Femur (tissue), 1 donor: ENCODE measurements at regions not wholly inside any gene's neighbourhood (a gene's known extent, or its start where the extent isn't known, plus 50 kb on each side); places are given as distances from the start of the nearest gene placed in this dataset.
"Not testable (repeated sequence)": the region's sequence is repeated elsewhere in the genome, so short reads cannot be mapped to it uniquely, and the experiment has no call there.

Source experiments
- DNase-seq: peaks from one replicate; pipeline ENCODE4 v3.0.0-alpha.2; 2017

GRCh38 chr4:79850626-79851025, 222.4 kb downstream of the ANTXR2 start:
- no peak for DNase-seq

GRCh38 chr4:79848329-79848728, 224.7 kb downstream of the ANTXR2 start:
- DNase-seq = no peak

- no peak for DNase-seq
Observed at GRCh38 chr4:79847411-79847810, 225.6 kb downstream of the ANTXR2 start.

- no peak for DNase-seq
Observed at GRCh38 chr4:79842162-79842561, 230.9 kb downstream of the ANTXR2 start.

GRCh38 chr4:79833857-79834256, 239.2 kb downstream of the ANTXR2 start:
- no peak for DNase-seq

GRCh38 chr4:79831701-79832514, 241.1 kb downstream of the ANTXR2 start:
- DNase-seq = no peak

GRCh38 chr4:79831119-79831528, 241.9 kb downstream of the ANTXR2 start:
- DNase-seq = no peak

GRCh38 chr4:79827283-79827682, 245.7 kb downstream of the ANTXR2 start:
- DNase-seq = no peak

- DNase-seq = peak; percentile 27
Observed at GRCh38 chr4:79823148-79823763, 249.8 kb downstream of the ANTXR2 start.

- DNase-seq = no peak
Observed at GRCh38 chr4:79820427-79820826, 252.6 kb downstream of the ANTXR2 start.

GRCh38 chr4:79807933-79808332, 265.1 kb downstream of the ANTXR2 start:
- DNase-seq = not testable (repeated sequence)

- DNase-seq = no peak
Observed at GRCh38 chr4:79798047-79798446, 275.0 kb downstream of the ANTXR2 start.

- no peak for DNase-seq
Observed at GRCh38 chr4:79796948-79797347, 276.1 kb downstream of the ANTXR2 start.

- no peak for DNase-seq
Observed at GRCh38 chr4:79788884-79789283, 284.1 kb downstream of the ANTXR2 start.

GRCh38 chr4:79780129-79780528, 292.9 kb downstream of the ANTXR2 start:
- DNase-seq = no peak

- no peak for DNase-seq
Observed at GRCh38 chr4:79772510-79772909, 300.5 kb downstream of the ANTXR2 start.

- no peak for DNase-seq
Observed at GRCh38 chr4:79764120-79764519, 308.9 kb downstream of the ANTXR2 start.

GRCh38 chr4:79763486-79764075, 309.4 kb downstream of the ANTXR2 start:
- DNase-seq = no peak

- no peak for DNase-seq
Observed at GRCh38 chr4:79759793-79760192, 313.2 kb downstream of the ANTXR2 start.

- no peak for DNase-seq
Observed at GRCh38 chr4:79757600-79757999, 315.4 kb downstream of the ANTXR2 start.

GRCh38 chr4:79756140-79756895, 316.7 kb downstream of the ANTXR2 start:
- DNase-seq = no peak

- no peak for DNase-seq
Observed at GRCh38 chr4:79748835-79749234, 324.2 kb downstream of the ANTXR2 start.

- no peak for DNase-seq
Observed at GRCh38 chr4:79747252-79747651, 325.8 kb downstream of the ANTXR2 start.
